Heart left ventricle (tissue), 16 donors: ENCODE measurements at regions not wholly inside any gene's neighbourhood (a gene's known extent, or its start where the extent isn't known, plus 50 kb on each side); places are given as distances from the start of the nearest gene placed in this dataset.

Experiments used
- ATAC-seq, 4 donors: fragments of 200-7000 bp; cut with Tn5 transposase; one replicate each; pipeline ENCODE4 v1.9.1; 2020 to 2022; ENCODE audit warnings: moderate library complexity in 4 of 4, mild to moderate bottlenecking in 3 of 4, moderate number of reproducible peaks in 1 of 4
- DNase-seq, 5 donors: peaks; one replicate each; pipeline ENCODE4 v3.0.0-alpha.2; 2020
- H3K27ac ChIP-seq, 12 donors: fragments of 200-600 bp; sonication (generic) in 4 of 12; one replicate each; pipeline versions ENCODE4 v1.5.0 to v1.8.0; 2016 to 2022; ENCODE audit warnings: mild to moderate bottlenecking in 2 of 12
- H3K27me3 ChIP-seq, 9 donors: fragments of 200-600 bp; sonication (generic) in 2 of 9; one replicate each; pipeline versions ENCODE4 v1.5.1 to v1.8.0; 2016 to 2022; ENCODE audit warnings: mild to moderate bottlenecking in 3 of 9
- H3K36me3 ChIP-seq, 9 donors: fragments of 200-600 bp; sonication (generic) in 2 of 9; one replicate each; pipeline versions ENCODE4 v1.5.0 to v1.8.0; 2018 to 2022; ENCODE audit warnings: mild to moderate bottlenecking in 2 of 9
- H3K4me1 ChIP-seq, 12 donors: fragments of 200-600 bp; sonication (generic) in 4 of 12; one replicate each; pipeline versions ENCODE4 v1.5.0 to v1.8.0; 2016 to 2022; ENCODE audit warnings: mild to moderate bottlenecking in 3 of 12
- H3K4me3 ChIP-seq, 12 donors: fragments of 200-600 bp; sonication (generic) in 4 of 12; one replicate each; pipeline versions ENCODE4 v1.5.0 to v1.8.0; 2017 to 2022; ENCODE audit warnings: mild to moderate bottlenecking in 9 of 12, moderate library complexity in 4 of 12
- H3K9me3 ChIP-seq, 12 donors: fragments of 200-600 bp; sonication (generic) in 4 of 12; one replicate each; pipeline versions ENCODE4 v1.5.0 to v1.8.0; 2016 to 2022; ENCODE audit warnings: mild to moderate bottlenecking in 1 of 12
- POLR2A ChIP-seq, 2 donors: fragments of 450-650 bp; IDR thresholded peaks; one replicate each; pipeline ENCODE4 v1.6.1; 2017; ENCODE audit warnings: antibody characterized with exemption in 2 of 2, mild to moderate bottlenecking in 2 of 2, moderate library complexity in 2 of 2
- WGBS, 4 donors: extraction: QIAGEN DNeasy Blood & Tissue Kit in 2 of 4; methylation state at CpG; one replicate each; pipeline versions ENCODE4 v1.1.5 to v1.1.7; 2013 to 2018; 5-methylcytosine and 5-hydroxymethylcytosine counted together
- intact Hi-C, 10 donors: fragments of 100-400 bp; cut with DNase I; formaldehyde crosslinking; loops; one replicate each; pipeline versions ENCODE4 v1.11.1 to v1.14.2; 2022
- TF ChIP-seq, protein P1 (sequence below), 12 donors: fragments of 200-600 bp; sonication (generic) in 4 of 12; IDR thresholded peaks; one replicate each; pipeline versions ENCODE4 v1.5.0 to v1.8.0; 2018 to 2022; ENCODE audit warnings: antibody characterized with exemption in 12 of 12, mild to moderate bottlenecking in 5 of 12
- donor health status: ischemic (EF 13 %, LVEDD 7.1; RV severe dilation, severe dysfunction).
- donor health status: healthy with polysubstance abuse.
- donor health status: DM: no; HTN: yes; CAD: no.
- donor health status: DM: no; HTN: no; CAD: no.
- donor health status: ischemic (EF 25% LVEDD 6.9; RV normal size, moderate dysfunction).
- donor health status: ischemic (EF 25% LVEDD 5.7; RV mildly dilated, moderate dysfunction).
- donor health status: healthy.
- donor health status: DM: yes; HTN: yes; CAD: no.
- donor health status: ischemic (EF 35%, LVEDD 5.7; RV mildly dilated, moderate dysfunction).
- donor health status: nonischemic (EF 11% LVEDD 7.7; RV severe dilation, severe dysfunction).
- donor health status: DM: yes; HTN: yes; CAD: no.
- donor health status: PGD.
- donor health status: ischemic (EF 29% LVEDD 5.4; RV normal size, mild dysfunction).
- donor health status: nonischemic (EF 23%, LVEDD 6.1; RV moderate dilation, normal function).

DNA sequence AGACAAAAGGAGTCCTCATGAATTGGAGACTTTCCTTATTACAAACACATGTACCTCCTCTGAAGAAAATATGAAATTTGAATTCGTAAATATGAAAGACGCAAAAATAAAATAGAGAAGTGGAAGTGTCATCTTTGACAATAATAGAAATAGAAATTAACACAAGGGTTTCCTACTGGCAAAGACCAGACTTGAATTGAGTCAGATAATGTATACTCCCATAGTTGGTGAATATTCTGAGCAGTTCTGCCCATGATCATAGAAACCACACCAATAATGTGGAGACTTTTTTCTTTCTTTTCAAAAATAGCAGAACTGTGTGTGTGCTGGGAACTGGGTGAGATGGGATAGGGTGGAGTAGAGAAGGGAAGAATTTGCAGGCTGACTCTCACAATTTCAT is 277.7 kb upstream of the TET2 start:
- no peaks in the 10 kb centered on the region for H3K36me3 ChIP-seq
- no peak for ATAC-seq
- TF ChIP-seq POLR2A (IDR thresholded peaks at IDR 0.05), result no peak
- TF ChIP-seq, protein P1, sequence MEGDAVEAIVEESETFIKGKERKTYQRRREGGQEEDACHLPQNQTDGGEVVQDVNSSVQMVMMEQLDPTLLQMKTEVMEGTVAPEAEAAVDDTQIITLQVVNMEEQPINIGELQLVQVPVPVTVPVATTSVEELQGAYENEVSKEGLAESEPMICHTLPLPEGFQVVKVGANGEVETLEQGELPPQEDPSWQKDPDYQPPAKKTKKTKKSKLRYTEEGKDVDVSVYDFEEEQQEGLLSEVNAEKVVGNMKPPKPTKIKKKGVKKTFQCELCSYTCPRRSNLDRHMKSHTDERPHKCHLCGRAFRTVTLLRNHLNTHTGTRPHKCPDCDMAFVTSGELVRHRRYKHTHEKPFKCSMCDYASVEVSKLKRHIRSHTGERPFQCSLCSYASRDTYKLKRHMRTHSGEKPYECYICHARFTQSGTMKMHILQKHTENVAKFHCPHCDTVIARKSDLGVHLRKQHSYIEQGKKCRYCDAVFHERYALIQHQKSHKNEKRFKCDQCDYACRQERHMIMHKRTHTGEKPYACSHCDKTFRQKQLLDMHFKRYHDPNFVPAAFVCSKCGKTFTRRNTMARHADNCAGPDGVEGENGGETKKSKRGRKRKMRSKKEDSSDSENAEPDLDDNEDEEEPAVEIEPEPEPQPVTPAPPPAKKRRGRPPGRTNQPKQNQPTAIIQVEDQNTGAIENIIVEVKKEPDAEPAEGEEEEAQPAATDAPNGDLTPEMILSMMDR (IDR thresholded peaks at IDR 0.05), result no peak
- no peaks in the 10 kb centered on the region for H3K27me3 ChIP-seq
- WGBS, 4 donors, result 80 to 89% (median 88%) methylated on average over 2 of the region's 2 CpGs
- H3K4me3 ChIP-seq, result no peak overlapping the region
- no peak overlapping the region for H3K27ac ChIP-seq
- DNase-seq, result no peak
- peaks cover 0 to 4% (median 0%) of the 10 kb centered on the region in 12 donors for H3K4me1 ChIP-seq
- H3K9me3 ChIP-seq, result no peaks in the 10 kb centered on the region
- intact Hi-C loops, result loop anchor here in 3 of 10 donors (10.0 kb wide), 2 partner anchors 174 to 804 kb away; no protein-coding TSS in a partner anchor

DNA sequence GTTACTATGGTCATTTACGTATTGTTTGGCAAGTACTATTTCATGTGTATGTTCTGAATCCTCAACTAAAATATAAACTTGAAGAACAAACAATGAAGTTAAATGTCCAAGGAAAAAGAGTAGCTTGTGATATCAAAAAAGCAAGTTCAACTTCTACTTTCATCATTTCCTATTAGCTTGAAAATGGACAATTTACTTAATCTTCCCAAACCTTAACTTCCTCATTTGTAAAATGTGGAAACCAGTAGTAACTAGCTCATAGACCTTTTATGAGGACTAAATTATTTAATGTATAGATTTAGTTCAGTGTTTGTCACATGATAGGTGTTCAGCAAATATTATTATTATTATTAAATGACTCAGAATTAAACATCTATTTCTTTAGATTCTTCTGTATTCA is 276.8 kb upstream of the TET2 start:
- DNase-seq, result no peak
- intact Hi-C loops, result loop anchor here in 3 of 10 donors (10.0 kb wide), 2 partner anchors 175 to 805 kb away; no protein-coding TSS in a partner anchor
- TF ChIP-seq, protein P1 (IDR thresholded peaks at IDR 0.05), result no peak
- TF ChIP-seq POLR2A (IDR thresholded peaks at IDR 0.05), result no peak
- WGBS, 4 donors, result 83 to 90% (median 86%) methylated on average over 1 of the region's 1 CpG
- Histone ChIP-seq H3K27me3 (no peaks in the 10 kb centered on the region), H3K9me3 (no peaks in the 10 kb centered on the region), H3K4me3 (no peak overlapping the region), H3K4me1 (peaks cover 0 to 4% (median 0%) of the 10 kb centered on the region in 12 donors), H3K36me3 (no peaks in the 10 kb centered on the region), H3K27ac (no peak overlapping the region)
- no peak for ATAC-seq

DNA sequence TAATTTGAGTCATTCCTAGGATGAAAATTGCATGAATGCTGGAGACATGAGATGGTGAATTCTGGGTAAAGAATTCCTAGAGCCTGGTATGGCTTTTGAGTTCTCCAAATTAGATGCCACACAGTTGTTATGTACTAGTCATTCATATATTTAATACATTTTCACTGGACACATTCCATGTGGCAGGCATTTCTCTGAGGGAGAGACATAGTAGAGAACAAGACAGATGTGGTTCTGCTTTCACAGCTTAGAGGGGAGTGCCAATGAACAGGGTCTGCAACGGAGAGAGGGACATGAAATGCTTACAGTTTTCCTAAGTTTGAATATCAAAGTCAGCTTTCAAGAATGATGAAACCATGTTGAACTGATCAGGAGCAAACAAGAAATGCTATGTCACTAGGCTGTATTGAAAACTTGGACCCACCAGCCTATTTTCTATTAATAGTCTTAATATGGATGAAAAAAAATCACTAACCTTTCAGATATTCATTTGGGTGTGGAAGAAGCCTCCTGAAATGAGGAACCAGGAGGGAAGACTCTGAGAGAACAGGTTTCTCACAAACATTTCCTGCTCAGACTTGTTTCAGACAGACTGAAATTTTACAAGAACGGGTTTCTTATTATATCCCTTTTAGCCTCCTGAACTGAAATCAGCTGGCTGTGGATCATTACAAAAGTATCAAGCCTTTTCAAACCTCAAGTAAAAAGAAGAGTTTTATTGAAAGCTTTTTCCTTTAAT is 276.0 kb upstream of the TET2 start:
- no peak for ATAC-seq

DNA sequence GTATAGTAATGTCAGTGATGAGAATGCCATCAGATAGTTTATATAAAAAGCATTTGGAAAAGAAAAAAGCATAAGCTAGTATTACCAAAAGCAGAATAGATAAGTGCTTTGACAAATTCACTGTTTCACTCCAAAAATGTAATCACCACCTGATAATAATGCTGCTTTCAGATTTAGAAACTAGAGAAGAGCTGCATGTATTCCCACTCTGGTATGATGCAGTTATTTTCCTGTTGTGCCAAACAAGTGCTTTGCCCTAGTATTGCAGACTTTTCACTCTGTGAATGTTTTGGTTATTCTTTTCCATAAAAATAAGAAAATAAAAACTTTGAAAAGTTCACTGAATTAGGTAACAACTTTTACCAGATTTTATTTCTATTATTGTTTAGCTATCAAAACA is 267.7 kb upstream of the TET2 start:
- no peaks in the 10 kb centered on the region for H3K36me3 ChIP-seq
- intact Hi-C loops, result no loop called here
- TF ChIP-seq POLR2A (IDR thresholded peaks at IDR 0.05), result no peak
- TF ChIP-seq, protein P1 (IDR thresholded peaks at IDR 0.05), result no peak
- H3K27ac ChIP-seq, result no peak overlapping the region
- DNase-seq (no peak), ATAC-seq (no peak)
- H3K4me1 ChIP-seq, result no peaks in the 10 kb centered on the region
- no peaks in the 10 kb centered on the region for H3K9me3 ChIP-seq
- no peaks in the 10 kb centered on the region for H3K27me3 ChIP-seq
- H3K4me3 ChIP-seq, result no peak overlapping the region

More for the DNA sequence above, 276.0 kb upstream of the TET2 start:
- no peak for DNase-seq
- Histone ChIP-seq H3K9me3 (no peaks in the 10 kb centered on the region), H3K4me1 (peaks cover 0 to 4% (median 0%) of the 10 kb centered on the region in 12 donors), H3K36me3 (no peaks in the 10 kb centered on the region), H3K4me3 (no peak overlapping the region), H3K27ac (no peak overlapping the region), H3K27me3 (no peaks in the 10 kb centered on the region)
- WGBS, 4 donors, result 45 to 68% (median 61%) methylated on average over 2 of the region's 2 CpGs
- TF ChIP-seq POLR2A (IDR thresholded peaks at IDR 0.05), result no peak
- TF ChIP-seq, protein P1 (IDR thresholded peaks at IDR 0.05), result no peak
- intact Hi-C loops, result no loop called here
